A549 (cell line): ENCODE measurements at regions not wholly inside any gene's neighbourhood (a gene's known extent, or its start where the extent isn't known, plus 50 kb on each side); places are given as distances from the start of the nearest gene placed in this dataset.

ENCODE experiments used
- ATAC-seq, 2 experiments: fragments of 200-7000 bp in 1 of 2; fragments of >200 bp in 1 of 2; cut with Nextera tagmentation in 1 of 2; cut with Tn5 transposase in 1 of 2; 3 replicates each; pipeline versions ENCODE4 v1.8.0 to v1.9.1; 2018 to 2020; ENCODE audit warnings: mild to moderate bottlenecking in 1 of 2, moderate library complexity in 1 of 2
- CTCF ChIA-PET: fragments of 300-600 bp; sonication (Branson Sonifier 250); formaldehyde crosslinking; extraction: SDS; loops from one replicate; lab custom pipeline; 2021; ENCODE audit warnings: antibody characterized with exemption, inconsistent platforms; lab: Yijun Ruan, JAX
- POLR2A ChIA-PET: fragments of 350-600 bp; formaldehyde crosslinking; extraction: SDS; loops from one replicate; lab custom pipeline; 2021; ENCODE audit warnings: antibody characterized with exemption, inconsistent platforms; lab: Yijun Ruan, JAX
- DNase-seq, 2 experiments: peaks; one replicate each; pipeline versions ENCODE4 v3.0.0 to v3.0.0-alpha.2; 2011 to 2016; ENCODE audit warnings: low read depth in 1 of 2, low spot score in 1 of 2
- FAIRE-seq: peaks from 2 replicates; lab custom pipeline; 2011; peaks lifted over from hg19 to GRCh38; lab: Jason Lieb, UNC
- H3K27ac ChIP-seq, 2 experiments: fragments of >200 bp; sonication (Bioruptor Twin); formaldehyde crosslinking; 3 replicates each; pipeline ENCODE4 v1.5.1; 2016 to 2017
- H3K4me1 ChIP-seq: fragments of >200 bp; sonication (Bioruptor Twin); formaldehyde crosslinking; 3 replicates; pipeline ENCODE4 v1.6.1; 2016
- H3K4me2 ChIP-seq: fragments of >200 bp; sonication (Bioruptor Twin); formaldehyde crosslinking; 3 replicates; pipeline ENCODE4 v1.6.1; 2016
- H3K4me3 ChIP-seq: fragments of >200 bp; sonication (Bioruptor Twin); formaldehyde crosslinking; 3 replicates; pipeline ENCODE4 v1.5.1; 2016
- H3K9me3 ChIP-seq: fragments of >200 bp; sonication (Bioruptor Twin); formaldehyde crosslinking; 3 replicates; pipeline ENCODE4 v1.6.1; 2016
- BHLHE40 ChIP-seq: IDR thresholded peaks from 2 replicates; pipeline ENCODE4 v1.6.1; 2012; ENCODE audit warnings: low read depth, low read length, inconsistent platforms
- CBX2 ChIP-seq: fragments of 200-600 bp; sonication (generic); IDR thresholded peaks from 2 replicates; pipeline ENCODE4 v1.6.1; 2016; ENCODE audit warnings: low read depth, mild to moderate bottlenecking, borderline replicate concordance
- CEBPB ChIP-seq, 2 experiments: fragments of >200 bp in 1 of 2; sonication (Bioruptor Twin) in 1 of 2; formaldehyde crosslinking in 1 of 2; IDR thresholded peaks; 2 replicates each; pipeline ENCODE4 v1.6.1; 2012 to 2016
- CHD2 ChIP-seq: fragments of 150-350 bp; IDR thresholded peaks from 2 replicates; pipeline ENCODE4 v1.6.1; 2014; ENCODE audit warnings: low read length; ENCODE audit not compliant: partially characterized antibody
- CTCF ChIP-seq: fragments of >200 bp; sonication (Bioruptor Twin); formaldehyde crosslinking; IDR thresholded peaks from 3 replicates; pipeline ENCODE4 v1.5.1; 2016
- ELK1 ChIP-seq: fragments of 150-350 bp; IDR thresholded peaks from 2 replicates; pipeline ENCODE4 v1.6.1; 2014; ENCODE audit warnings: low read depth, mild to moderate bottlenecking, low read length
- ESRRA ChIP-seq: fragments of 150-350 bp; IDR thresholded peaks from 2 replicates; pipeline ENCODE4 v1.6.1; 2014; ENCODE audit warnings: mild to moderate bottlenecking, low read length, borderline replicate concordance
- FOSB ChIP-seq: fragments of 250-450 bp; sonication (Bioruptor Pico); IDR thresholded peaks from 2 replicates; pipeline ENCODE4 v1.5.0; 2020; ENCODE audit warnings: mild to moderate bottlenecking, moderate library complexity
- GATA3 ChIP-seq: IDR thresholded peaks from 2 replicates; pipeline ENCODE4 v1.6.1; 2012; ENCODE audit warnings: borderline replicate concordance
- HDAC2 ChIP-seq: fragments of 200-600 bp; sonication (generic); IDR thresholded peaks from 2 replicates; pipeline ENCODE4 v1.6.1; 2016
- HOXA7 ChIP-seq: fragments of 250-450 bp; sonication (Bioruptor Pico); IDR thresholded peaks from 2 replicates; pipeline ENCODE4 v1.5.0; 2020; ENCODE audit warnings: mild to moderate bottlenecking, moderate library complexity
- KDM5A ChIP-seq: fragments of 200-600 bp; sonication (generic); IDR thresholded peaks from 2 replicates; pipeline ENCODE4 v1.6.1; 2016; ENCODE audit warnings: antibody characterized with exemption, mild to moderate bottlenecking
- POLR2A ChIP-seq: IDR thresholded peaks from 2 replicates; pipeline ENCODE4 v1.6.1; 2012; ENCODE audit warnings: mild to moderate bottlenecking, low read length
- RARB ChIP-seq: fragments of 250-450 bp; sonication (Bioruptor Pico); IDR thresholded peaks from 2 replicates; pipeline ENCODE4 v1.8.0; 2021; ENCODE audit warnings: mild to moderate bottlenecking, moderate library complexity
- SMC3 ChIP-seq: fragments of >200 bp; sonication (Bioruptor Twin); formaldehyde crosslinking; IDR thresholded peaks from 3 replicates; pipeline ENCODE4 v1.6.1; 2018; ENCODE audit warnings: inconsistent platforms
- ZC3H11A ChIP-seq: fragments of 450-650 bp; IDR thresholded peaks from 2 replicates; pipeline ENCODE4 v1.6.1; 2014; ENCODE audit warnings: antibody characterized with exemption, mild to moderate bottlenecking
- ZFP36 ChIP-seq: fragments of 450-650 bp; IDR thresholded peaks from 2 replicates; pipeline ENCODE4 v1.6.1; 2014; ENCODE audit warnings: borderline replicate concordance; ENCODE audit not compliant: partially characterized antibody
- WGBS: methylation state at CpG from one replicate; pipeline ENCODE4 v1.1.6; 2017; ENCODE audit errors: missing lambda C conversion rate; 5-methylcytosine and 5-hydroxymethylcytosine counted together
- TF ChIP-seq, protein P1 (sequence below): fragments of >200 bp; sonication (Bioruptor Twin); formaldehyde crosslinking; IDR thresholded peaks from 3 replicates; pipeline ENCODE4 v1.6.1; 2016
- TF ChIP-seq, protein P2 (sequence below): IDR thresholded peaks from 2 replicates; pipeline ENCODE4 v1.6.1; 2012

GRCh38 chr10:33616956-33617355 is 282.5 kb upstream of the NRP1 start (continued):
- TF ChIP-seq, protein P1, sequence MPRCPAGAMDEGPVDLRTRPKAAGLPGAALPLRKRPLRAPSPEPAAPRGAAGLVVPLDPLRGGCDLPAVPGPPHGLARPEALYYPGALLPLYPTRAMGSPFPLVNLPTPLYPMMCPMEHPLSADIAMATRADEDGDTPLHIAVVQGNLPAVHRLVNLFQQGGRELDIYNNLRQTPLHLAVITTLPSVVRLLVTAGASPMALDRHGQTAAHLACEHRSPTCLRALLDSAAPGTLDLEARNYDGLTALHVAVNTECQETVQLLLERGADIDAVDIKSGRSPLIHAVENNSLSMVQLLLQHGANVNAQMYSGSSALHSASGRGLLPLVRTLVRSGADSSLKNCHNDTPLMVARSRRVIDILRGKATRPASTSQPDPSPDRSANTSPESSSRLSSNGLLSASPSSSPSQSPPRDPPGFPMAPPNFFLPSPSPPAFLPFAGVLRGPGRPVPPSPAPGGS: no peak
- no peak for TF ChIP-seq HOXA7 (CRISPR knock-in tag)

GRCh38 chr10:33612551-33612950 is 278.1 kb upstream of the NRP1 start:
- POLR2A ChIA-PET: no interaction called here
- DNase-seq (no peak), ATAC-seq (no peak), FAIRE-seq (no peak)
- Histone ChIP-seq H3K4me2 (no peak overlapping the region), H3K9me3 (peaks cover 6% of the 10 kb centered on the region; the same call in 1 of the 3 replicates), H3K27ac (no peak overlapping the region), H3K4me3 (no peak overlapping the region), H3K4me1 (no peaks in the 10 kb centered on the region)
- CTCF ChIA-PET: no interaction called here
- 73% methylated on average over 3 of the region's 3 CpGs for WGBS
- TF ChIP-seq ESRRA: no peak
- TF ChIP-seq FOSB (CRISPR knock-in tag): no peak
- no peak for TF ChIP-seq CHD2
- TF ChIP-seq, protein P2, sequence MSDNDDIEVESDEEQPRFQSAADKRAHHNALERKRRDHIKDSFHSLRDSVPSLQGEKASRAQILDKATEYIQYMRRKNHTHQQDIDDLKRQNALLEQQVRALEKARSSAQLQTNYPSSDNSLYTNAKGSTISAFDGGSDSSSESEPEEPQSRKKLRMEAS: no peak
- no peak for TF ChIP-seq RARB (CRISPR knock-in tag)
- no peak for TF ChIP-seq HDAC2

- no peak for ATAC-seq
- Histone ChIP-seq H3K9me3 (peaks cover 6% of the 10 kb centered on the region; the same call in 1 of the 3 replicates), H3K4me3 (no peak overlapping the region), H3K27ac (no peak overlapping the region), H3K4me2 (no peak overlapping the region), H3K4me1 (no peaks in the 10 kb centered on the region)
- DNase-seq: no peak
- WGBS: 15% methylated on average over 1 of the region's 1 CpG
- ChIA-PET CTCF (no interaction called here), POLR2A (interaction anchor here (0.6 kb wide), 1 partner anchor 201 kb away, joined by 4 read pairs; no protein-coding TSS in a partner anchor)
- FAIRE-seq: no peak
- TF ChIP-seq HDAC2 (no peak), CBX2 (no peak), POLR2A (no peak), CEBPB (IDR thresholded peaks at IDR 0.05) (no peak), SMC3 (no peak), GATA3 (no peak), BHLHE40 (no peak), ZC3H11A (no peak), HOXA7 (CRISPR knock-in tag) (no peak), CTCF (no peak), FOSB (CRISPR knock-in tag) (no peak), KDM5A (no peak), ZFP36 (no peak), ELK1 (no peak), RARB (CRISPR knock-in tag) (no peak)
- TF ChIP-seq, protein P1: no peak
Measured at GRCh38 chr10:33612116-33612515, 277.6 kb upstream of the NRP1 start.
